PC-9 (cell line): ENCODE measurements at regions not wholly inside any gene's neighbourhood (a gene's known extent, or its start where the extent isn't known, plus 50 kb on each side); places are given as distances from the start of the nearest gene placed in this dataset.

Experiments
- BruUV-seq: library from RNA; stranded (reverse); fragments of 400-500 nt; replicated peaks from 2 replicates; lab custom pipeline; 2021; lab: Mats Ljungman, UMichigan
- CTCF ChIA-PET: fragments of 300-600 bp; sonication (Branson Sonifier 250); formaldehyde crosslinking; loops from one replicate; lab custom pipeline; 2022; ENCODE audit warnings: antibody characterized with exemption; lab: Charles Lee
- POLR2A ChIA-PET: fragments of 300-600 bp; sonication (Branson Sonifier 250); formaldehyde crosslinking; loops from one replicate; lab custom pipeline; 2022; ENCODE audit warnings: antibody characterized with exemption; ENCODE audit not compliant: unreplicated experiment; lab: Charles Lee
- DNase-seq, 2 experiments: peaks; one replicate each; pipeline versions ENCODE4 v3.0.0 to v3.0.0-alpha.2; 2015 to 2022; ENCODE audit warnings: mixed read lengths in 1 of 2
- H2AFZ ChIP-seq: fragments of 200-600 bp; sonication (generic); 2 replicates; pipeline ENCODE4 v1.8.1; 2017; ENCODE audit warnings: antibody characterized with exemption
- H3F3A ChIP-seq: fragments of 200-600 bp; sonication (generic); 2 replicates; pipeline ENCODE4 v1.8.1; 2017; ENCODE audit warnings: antibody characterized with exemption, mild to moderate bottlenecking, low read depth; ENCODE audit not compliant: insufficient read depth
- H3K27ac ChIP-seq: fragments of 200-600 bp; sonication (generic); 2 replicates; pipeline ENCODE4 v1.6.1; 2016; ENCODE audit warnings: mixed run types
- H3K27me3 ChIP-seq: fragments of 200-600 bp; sonication (generic); 2 replicates; pipeline ENCODE4 v1.6.1; 2016; ENCODE audit warnings: low read depth, mixed run types; ENCODE audit not compliant: insufficient read depth
- H3K36me3 ChIP-seq: fragments of 200-600 bp; sonication (generic); 2 replicates; pipeline ENCODE4 v1.6.1; 2016; ENCODE audit warnings: low read depth, mixed run types
- H3K4me1 ChIP-seq: fragments of 200-600 bp; sonication (generic); replicated peaks from 2 replicates; pipeline ENCODE4 v1.6.1; 2016; ENCODE audit warnings: mixed run types; ENCODE audit not compliant: insufficient read depth
- H3K4me2 ChIP-seq: fragments of 200-600 bp; sonication (generic); 2 replicates; pipeline ENCODE4 v1.6.1; 2017; ENCODE audit warnings: mixed run types
- H3K4me3 ChIP-seq: fragments of 200-600 bp; sonication (generic); 2 replicates; pipeline ENCODE4 v1.6.1; 2016; ENCODE audit warnings: mixed run types
- H3K79me2 ChIP-seq: fragments of 200-600 bp; sonication (generic); 2 replicates; pipeline ENCODE4 v1.6.1; 2017; ENCODE audit warnings: low read depth, mixed run types
- H3K9me2 ChIP-seq: fragments of 200-600 bp; sonication (generic); 2 replicates; pipeline ENCODE4 v1.8.1; 2017; ENCODE audit warnings: mild to moderate bottlenecking; ENCODE audit not compliant: insufficient read depth
- H3K9me3 ChIP-seq: fragments of 200-600 bp; sonication (generic); 2 replicates; pipeline ENCODE4 v1.8.1; 2016; ENCODE audit warnings: low read depth; ENCODE audit not compliant: insufficient read depth
- H4K20me1 ChIP-seq: fragments of 200-600 bp; sonication (generic); 2 replicates; pipeline ENCODE4 v1.8.1; 2017; ENCODE audit not compliant: insufficient read depth
- EZH2 ChIP-seq: fragments of 200-600 bp; sonication (generic); IDR thresholded peaks from 2 replicates; pipeline ENCODE4 v1.8.0; 2017; ENCODE audit warnings: antibody characterized with exemption, low read depth
- intact Hi-C: fragments of 100-400 bp; cut with micrococcal nuclease; formaldehyde crosslinking; loops from one replicate; pipeline ENCODE4 v1.10.0; 2022; ENCODE audit not compliant: unreplicated experiment
- TF ChIP-seq, protein P1 (sequence below): fragments of 200-600 bp; sonication (generic); conservative IDR thresholded peaks from 2 replicates; pipeline ENCODE4 v1.6.1; 2017; ENCODE audit warnings: mixed run types, antibody characterized with exemption, mild to moderate bottlenecking, moderate library complexity

DNA sequence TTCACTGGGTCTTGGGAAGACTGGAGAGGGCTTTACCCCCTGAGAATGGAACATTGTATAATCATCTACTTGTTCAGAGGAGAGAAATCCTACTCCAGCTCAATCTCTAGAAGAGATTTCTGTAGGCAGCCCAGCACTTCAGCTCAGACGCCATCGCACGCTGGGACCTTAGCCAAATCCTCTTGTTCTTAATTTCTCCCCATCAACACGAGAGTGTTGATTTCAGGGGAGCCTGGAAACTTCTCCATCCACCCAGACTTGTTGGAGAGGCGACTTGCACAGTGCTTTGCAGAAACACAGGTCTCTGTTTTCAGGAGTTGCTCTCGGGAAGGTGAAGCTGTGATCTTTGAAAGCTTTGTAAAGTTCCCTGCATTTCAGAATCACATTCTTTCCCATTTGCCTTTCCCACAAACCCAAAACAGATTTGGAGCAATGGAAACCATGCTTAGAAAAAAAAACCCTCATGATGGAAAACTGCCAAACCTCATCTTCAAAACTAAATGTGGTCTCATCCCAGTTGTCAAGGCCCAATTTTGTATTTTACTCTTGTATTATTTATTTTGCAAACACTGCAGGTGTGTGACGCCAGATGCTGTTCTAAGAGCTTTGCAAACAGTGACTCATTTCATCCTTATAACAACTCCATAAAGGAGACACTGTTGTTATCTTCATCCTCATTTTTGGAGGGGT, 60.9 kb downstream of the CALML3 start:
- TSS peak; percentile 78 for BruUV-seq
- H3K27ac ChIP-seq, result peak overlapping the region; percentile 99
- no peak for TF ChIP-seq EZH2
- TF ChIP-seq, protein P1, sequence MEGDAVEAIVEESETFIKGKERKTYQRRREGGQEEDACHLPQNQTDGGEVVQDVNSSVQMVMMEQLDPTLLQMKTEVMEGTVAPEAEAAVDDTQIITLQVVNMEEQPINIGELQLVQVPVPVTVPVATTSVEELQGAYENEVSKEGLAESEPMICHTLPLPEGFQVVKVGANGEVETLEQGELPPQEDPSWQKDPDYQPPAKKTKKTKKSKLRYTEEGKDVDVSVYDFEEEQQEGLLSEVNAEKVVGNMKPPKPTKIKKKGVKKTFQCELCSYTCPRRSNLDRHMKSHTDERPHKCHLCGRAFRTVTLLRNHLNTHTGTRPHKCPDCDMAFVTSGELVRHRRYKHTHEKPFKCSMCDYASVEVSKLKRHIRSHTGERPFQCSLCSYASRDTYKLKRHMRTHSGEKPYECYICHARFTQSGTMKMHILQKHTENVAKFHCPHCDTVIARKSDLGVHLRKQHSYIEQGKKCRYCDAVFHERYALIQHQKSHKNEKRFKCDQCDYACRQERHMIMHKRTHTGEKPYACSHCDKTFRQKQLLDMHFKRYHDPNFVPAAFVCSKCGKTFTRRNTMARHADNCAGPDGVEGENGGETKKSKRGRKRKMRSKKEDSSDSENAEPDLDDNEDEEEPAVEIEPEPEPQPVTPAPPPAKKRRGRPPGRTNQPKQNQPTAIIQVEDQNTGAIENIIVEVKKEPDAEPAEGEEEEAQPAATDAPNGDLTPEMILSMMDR, result no peak
- no peaks in the 10 kb centered on the region for H4K20me1 ChIP-seq
- H3K9me2 ChIP-seq, result no peaks in the 10 kb centered on the region
- H3F3A ChIP-seq, result peaks cover 72% of the 10 kb centered on the region
- no peak overlapping the region for H3K4me3 ChIP-seq
- intact Hi-C loops, result loop anchor here (1.0 kb wide), 4 partner anchors 27 to 119 kb away; no protein-coding TSS in a partner anchor
- no peaks in the 10 kb centered on the region for H3K27me3 ChIP-seq
- no peak overlapping the region for H2AFZ ChIP-seq
- CTCF ChIA-PET, result interaction anchor here (0.6 to 1.6 kb wide), 3 partner anchors 19 to 37 kb away, joined by 3 to 9 read pairs (median 4); no protein-coding TSS in a partner anchor
- H3K9me3 ChIP-seq, result 0 out of 2 replicates have a peak, but pooled peaks cover 5% of the 10 kb centered on the region
- no peak for DNase-seq
- H3K4me2 ChIP-seq, result peak overlapping the region; percentile 61
- POLR2A ChIA-PET, result interaction anchor here (0.6 to 1.0 kb wide), 4 partner anchors 9 to 139 kb away, joined by 4 to 7 read pairs (median 6); no protein-coding TSS in a partner anchor
- peaks cover 87% of the 10 kb centered on the region for H3K4me1 ChIP-seq
- H3K36me3 ChIP-seq, result no peaks in the 10 kb centered on the region
- no peaks in the 10 kb centered on the region for H3K79me2 ChIP-seq

DNA sequence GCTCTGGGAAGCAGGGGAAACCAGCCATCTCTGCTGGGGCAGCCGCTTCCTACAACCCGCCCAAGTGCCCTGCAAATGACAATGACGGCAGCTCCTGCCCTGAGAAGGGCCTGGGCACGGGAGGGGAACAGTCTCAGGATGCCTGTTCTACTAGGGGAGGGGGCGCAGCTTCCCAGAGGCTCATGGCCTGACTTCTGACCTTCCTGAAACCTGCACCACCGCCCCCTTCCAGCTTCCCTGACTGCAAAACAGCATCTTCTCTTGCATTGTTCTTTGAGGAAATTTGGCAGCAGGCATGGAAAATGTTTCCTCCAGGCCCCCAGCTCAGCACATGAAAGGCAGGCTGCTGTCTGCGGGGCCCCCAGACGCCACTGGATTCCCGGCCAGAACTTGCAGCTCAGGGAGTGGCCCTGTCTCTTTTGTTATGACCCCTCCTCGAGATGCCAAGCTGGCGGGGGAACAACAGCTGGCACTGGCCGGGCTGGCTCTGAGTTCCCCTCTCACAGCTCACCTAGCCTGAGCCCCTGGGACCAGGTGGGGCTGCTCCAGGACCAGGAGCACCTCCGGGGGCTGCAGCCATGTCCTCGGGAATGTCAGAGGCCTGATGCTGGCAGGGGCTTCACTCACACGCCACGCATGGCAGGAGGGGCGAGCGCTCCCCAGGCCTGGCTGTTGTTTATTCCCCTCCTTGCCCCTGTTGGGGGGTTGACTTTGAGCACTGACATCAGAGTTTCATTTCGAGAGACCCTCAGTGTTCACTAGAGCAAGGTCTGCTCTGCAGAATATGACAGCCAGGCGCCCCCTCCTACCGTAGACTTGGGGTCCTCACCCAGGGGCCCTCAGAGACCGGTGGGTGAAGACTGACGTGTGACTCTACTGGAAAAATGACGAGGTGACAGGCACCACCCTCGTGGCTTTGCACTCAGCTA, 62.7 kb downstream of the CALML3 start:
- no peak overlapping the region for H2AFZ ChIP-seq
- no peaks in the 10 kb centered on the region for H3K36me3 ChIP-seq
- ChIA-PET CTCF (no interaction called here), POLR2A (interaction anchor here (0.7 kb wide), 1 partner anchor 36 kb away, joined by 3 read pairs; no protein-coding TSS in a partner anchor)
- no peak for DNase-seq
- no peak overlapping the region; the same call in 1 of the 2 replicates for H3K4me2 ChIP-seq
- no peaks in the 10 kb centered on the region for H3K9me2 ChIP-seq
- intact Hi-C loops, result no loop called here
- BruUV-seq, result no TSS peak
- no peak overlapping the region for H3K27ac ChIP-seq
- H3K9me3 ChIP-seq, result no peaks in the 10 kb centered on the region
- 0 out of 2 replicates have a peak, but pooled peaks cover 3% of the 10 kb centered on the region for H3K79me2 ChIP-seq
- H3K27me3 ChIP-seq, result no peaks in the 10 kb centered on the region
- peaks cover 93% of the 10 kb centered on the region for H3K4me1 ChIP-seq
- no peaks in the 10 kb centered on the region for H4K20me1 ChIP-seq
- TF ChIP-seq EZH2, result no peak
- TF ChIP-seq, protein P1, result no peak
- H3F3A ChIP-seq, result peaks cover 64% of the 10 kb centered on the region
- H3K4me3 ChIP-seq, result no peak overlapping the region

DNA sequence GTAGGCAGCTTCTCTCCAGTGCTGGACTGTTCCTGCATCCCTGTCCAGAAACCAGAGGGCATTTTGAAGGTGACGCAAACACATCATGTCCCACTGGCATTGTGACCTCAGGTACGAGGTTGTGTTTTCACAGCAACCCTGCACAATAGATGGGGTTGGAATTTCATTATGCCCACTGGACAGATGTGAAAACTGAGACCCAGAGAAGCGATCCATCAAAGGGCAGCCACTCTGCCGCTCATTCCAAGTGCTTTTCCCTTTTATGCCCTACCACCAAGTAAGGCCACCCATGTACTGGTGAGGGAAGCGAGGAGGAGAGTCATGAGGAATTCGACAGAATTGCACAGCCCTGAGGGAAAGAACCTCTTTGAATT, 63.3 kb downstream of the CALML3 start:
- intact Hi-C loops, result no loop called here
- TF ChIP-seq, protein P1, result no peak
- no peak for TF ChIP-seq EZH2

More for the DNA sequence above, 63.3 kb downstream of the CALML3 start:
- Histone ChIP-seq H3K4me1 (peaks cover 93% of the 10 kb centered on the region), H3K9me3 (no peaks in the 10 kb centered on the region), H3K4me3 (no peak overlapping the region), H3K36me3 (no peaks in the 10 kb centered on the region), H3K9me2 (no peaks in the 10 kb centered on the region), H2AFZ (no peak overlapping the region), H3K27ac (peak overlapping the region; percentile 99; the same call in 1 of the 2 replicates), H3K79me2 (0 out of 2 replicates have a peak, but pooled peaks cover 3% of the 10 kb centered on the region), H3K27me3 (no peaks in the 10 kb centered on the region), H3F3A (peaks cover 62% of the 10 kb centered on the region), H4K20me1 (no peaks in the 10 kb centered on the region), H3K4me2 (peak overlapping the region; percentile 75; the same call in 1 of the 2 replicates)
- BruUV-seq, result no TSS peak
- ChIA-PET CTCF (no interaction called here), POLR2A (no interaction called here)
- DNase-seq, result no peak
